ENCODE measurements at regions not wholly inside any gene's neighbourhood (a gene's known extent, or its start where the extent isn't known, plus 50 kb on each side); places are given as distances from the start of the nearest gene placed in this dataset.

DNA sequence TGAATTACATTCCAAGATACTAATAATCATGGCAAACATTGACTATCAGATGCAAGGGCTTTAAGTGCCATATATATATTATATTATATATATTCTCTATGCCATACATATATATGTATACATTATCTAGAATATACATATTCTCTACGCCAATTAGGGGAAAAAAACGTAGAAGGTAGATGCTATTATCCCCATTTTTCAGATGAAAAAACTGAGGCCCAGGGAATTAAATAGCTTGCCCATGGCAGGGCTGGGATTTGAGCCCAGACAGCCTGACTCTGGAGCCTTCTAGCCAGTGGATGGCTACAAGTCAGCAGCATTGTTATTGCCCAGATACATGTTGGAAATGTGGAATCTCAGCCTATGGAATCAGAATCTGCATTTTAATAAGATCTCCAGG lies 116.0 kb upstream of the BTG1 start:
- ChIA-PET CTCF (interaction anchor here (1.0 to 1.5 kb wide), 3 partner anchors 9 to 290 kb away, joined by 3 read pairs; no protein-coding TSS in a partner anchor), POLR2A (interaction anchor here (0.7 kb wide), 1 partner anchor 130 kb away, joined by 9 read pairs; no protein-coding TSS in a partner anchor), RAD21 (ENCODE audit: unreplicated experiment) (interaction anchor here (1.0 kb wide), 2 partner anchors 102 to 147 kb away, joined by 3 read pairs; no protein-coding TSS in a partner anchor), SMC1A (ENCODE audit: uncharacterized antibody, unreplicated experiment) (interaction anchor here (0.7 to 1.9 kb wide), 7 partner anchors 10 to 128 kb away, joined by 3 to 6 read pairs (median 3); no protein-coding TSS in a partner anchor)
- no peaks in the 10 kb centered on the region for H3K36me3 ChIP-seq (ENCODE audit: control insufficient read depth in 2 of 2, insufficient read depth in 2 of 2, low read length in 1 of 2)
- H3K27me3 ChIP-seq (replicated peaks in 1 of 2; ENCODE audit: control insufficient read depth in 2 of 2, insufficient read depth in 2 of 2, low read length in 1 of 2): no peaks in the 10 kb centered on the region
- no peaks in the 10 kb centered on the region for H3K9me3 ChIP-seq (replicated peaks; ENCODE audit: control insufficient read depth, insufficient read depth, low read length)
- no peaks in the 10 kb centered on the region for H3K4me1 ChIP-seq (ENCODE audit: control insufficient read depth, insufficient read depth, low read length)
- H3K9ac ChIP-seq (ENCODE audit: control insufficient read depth, insufficient read depth, low read length): no peak overlapping the region
- intact Hi-C loops (cut with micrococcal nuclease; ENCODE audit: unreplicated experiment) (no loop called here), in situ Hi-C loops (cut with MboI) (no loop called here)
- H3K79me2 ChIP-seq (ENCODE audit: control insufficient read depth, insufficient read depth, low read length): no peaks in the 10 kb centered on the region
- WGBS (ENCODE audit: insufficient coverage, insufficient replicate concordance, low lambda C conversion rate, missing lambda C conversion rate): 82% methylated on average over 2 of the region's 2 CpGs
- no peak for TF ChIP-seq ZBTB40 (IDR thresholded peaks at IDR 0.05; ENCODE audit: borderline replicate concordance)
- no peak for TF ChIP-seq POLR2AphosphoS5 (IDR thresholded peaks at IDR 0.05; ENCODE audit: low read length)
- TF ChIP-seq, protein P1, sequence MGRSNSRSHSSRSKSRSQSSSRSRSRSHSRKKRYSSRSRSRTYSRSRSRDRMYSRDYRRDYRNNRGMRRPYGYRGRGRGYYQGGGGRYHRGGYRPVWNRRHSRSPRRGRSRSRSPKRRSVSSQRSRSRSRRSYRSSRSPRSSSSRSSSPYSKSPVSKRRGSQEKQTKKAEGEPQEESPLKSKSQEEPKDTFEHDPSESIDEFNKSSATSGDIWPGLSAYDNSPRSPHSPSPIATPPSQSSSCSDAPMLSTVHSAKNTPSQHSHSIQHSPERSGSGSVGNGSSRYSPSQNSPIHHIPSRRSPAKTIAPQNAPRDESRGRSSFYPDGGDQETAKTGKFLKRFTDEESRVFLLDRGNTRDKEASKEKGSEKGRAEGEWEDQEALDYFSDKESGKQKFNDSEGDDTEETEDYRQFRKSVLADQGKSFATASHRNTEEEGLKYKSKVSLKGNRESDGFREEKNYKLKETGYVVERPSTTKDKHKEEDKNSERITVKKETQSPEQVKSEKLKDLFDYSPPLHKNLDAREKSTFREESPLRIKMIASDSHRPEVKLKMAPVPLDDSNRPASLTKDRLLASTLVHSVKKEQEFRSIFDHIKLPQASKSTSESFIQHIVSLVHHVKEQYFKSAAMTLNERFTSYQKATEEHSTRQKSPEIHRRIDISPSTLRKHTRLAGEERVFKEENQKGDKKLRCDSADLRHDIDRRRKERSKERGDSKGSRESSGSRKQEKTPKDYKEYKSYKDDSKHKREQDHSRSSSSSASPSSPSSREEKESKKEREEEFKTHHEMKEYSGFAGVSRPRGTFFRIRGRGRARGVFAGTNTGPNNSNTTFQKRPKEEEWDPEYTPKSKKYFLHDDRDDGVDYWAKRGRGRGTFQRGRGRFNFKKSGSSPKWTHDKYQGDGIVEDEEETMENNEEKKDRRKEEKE (IDR thresholded peaks at IDR 0.05): no peak
- no peak for TF ChIP-seq SREBF2 (IDR thresholded peaks at IDR 0.05; ENCODE audit: low read length)
- no peak for TF ChIP-seq CREM (IDR thresholded peaks at IDR 0.05; ENCODE audit: low read depth)
- no peaks in the 10 kb centered on the region for H4K20me1 ChIP-seq (ENCODE audit: control insufficient read depth, insufficient read depth)
- no peak overlapping the region for H3K4me3 ChIP-seq
- H3K27ac ChIP-seq (ENCODE audit: control insufficient read depth, insufficient read depth): no peak overlapping the region
- H3K4me2 ChIP-seq (ENCODE audit: control insufficient read depth, insufficient read depth): no peak overlapping the region
- BruUV-seq (replicated peaks): no TSS peak
- H2AFZ ChIP-seq (ENCODE audit: control insufficient read depth, low read depth, low read length): no peak overlapping the region
- DNase-seq (ENCODE audit: low read depth, low spot score) (no peak), ATAC-seq (no peak), FAIRE-seq (no peak)

All from GM12878 (cell line).